HCT116 (cell line): ENCODE measurements at regions not wholly inside any gene's neighbourhood (a gene's known extent, or its start where the extent isn't known, plus 50 kb on each side); places are given as distances from the start of the nearest gene placed in this dataset.

Experiments
- ATAC-seq: fragments of 200-7000 bp; cut with Tn5 transposase; 2 replicates; pipeline ENCODE4 v1.9.1; 2020; ENCODE audit warnings: mild to moderate bottlenecking, moderate library complexity
- BruUV-seq: library from RNA; stranded (reverse); fragments of 400-500 nt; replicated peaks from 2 replicates; lab custom pipeline; 2021; lab: Mats Ljungman, UMichigan
- CTCF ChIA-PET: fragments of 300-600 bp; sonication (Branson Sonifier 250); formaldehyde crosslinking; loops from one replicate; lab custom pipeline; 2021; ENCODE audit warnings: antibody characterized with exemption; lab: Charles Lee
- POLR2A ChIA-PET: fragments of 300-600, 350-600 bp; sonication (Branson Sonifier 250); formaldehyde crosslinking; loops from one replicate; lab custom pipeline; 2021; ENCODE audit warnings: antibody characterized with exemption; lab: Charles Lee
- RAD21 ChIA-PET, 2 experiments: fragments of 300-600 bp; sonication (Branson Sonifier 250); formaldehyde crosslinking; loops; one replicate each; lab custom pipeline; 2023; ENCODE audit warnings: low total read pairs in 2 of 2; ENCODE audit not compliant: uncharacterized antibody in 2 of 2, unreplicated experiment in 2 of 2, low non-redundant PET in 1 of 2; lab: Charles Lee
- DNase-seq: peaks from one replicate; pipeline ENCODE4 v3.0.0-alpha.2; 2010; ENCODE audit warnings: low read depth, low spot score
- H2AFZ ChIP-seq: fragments of 200-600 bp; shearing (Covaris generic), sonication (generic); 2 replicates; pipeline ENCODE4 v1.6.1; 2017; ENCODE audit warnings: low read depth, mixed run types, mixed read lengths, antibody characterized with exemption, low read length; ENCODE audit not compliant: poor library complexity, severe bottlenecking
- H3K27ac ChIP-seq: 2 replicates; pipeline ENCODE4 v1.5.1; 2012; ENCODE audit warnings: low read depth, low read length
- H3K27me3 ChIP-seq: fragments of 200-600 bp; sonication (generic); 2 replicates; pipeline ENCODE4 v1.6.1; 2016; ENCODE audit warnings: mixed run types, low read length, mixed read lengths; ENCODE audit not compliant: insufficient read depth
- H3K36me3 ChIP-seq, 2 experiments: fragments of 200-500 bp in 1 of 2; fragments of 200-600 bp in 1 of 2; sonication (Bioruptor generic) in 1 of 2; sonication (generic) in 1 of 2; 2 replicates each; pipeline versions ENCODE4 v1.5.1 to v1.6.1; 2014 to 2016; ENCODE audit warnings: low read length in 2 of 2, inconsistent platforms in 1 of 2, mixed read lengths in 1 of 2, mixed run types in 1 of 2; ENCODE audit not compliant: insufficient read depth in 2 of 2, control insufficient read depth in 1 of 2
- H3K4me1 ChIP-seq, 2 experiments: fragments of 200-600 bp in 1 of 2; sonication (generic) in 1 of 2; 2 replicates each; pipeline versions ENCODE4 v1.5.1 to v1.6.1; 2012 to 2017; ENCODE audit warnings: low read length in 2 of 2, inconsistent platforms in 1 of 2, mild to moderate bottlenecking in 1 of 2, mixed read lengths in 1 of 2, mixed run types in 1 of 2, moderate library complexity in 1 of 2; ENCODE audit not compliant: insufficient read depth in 2 of 2, control insufficient read depth in 1 of 2
- H3K4me2 ChIP-seq: fragments of 200-600 bp; sonication (generic); 2 replicates; pipeline ENCODE4 v1.6.1; 2017; ENCODE audit warnings: mixed run types, low read length, mixed read lengths
- H3K4me3 ChIP-seq, 2 experiments: fragments of 200-600 bp in 1 of 2; sonication (generic) in 1 of 2; replicated peaks in 1 of 2; 2 replicates each; pipeline ENCODE4 v1.5.1; 2011 to 2016; ENCODE audit warnings: low read length in 2 of 2, control low read depth in 1 of 2, low read depth in 1 of 2, mild to moderate bottlenecking in 1 of 2, mixed read lengths in 1 of 2, mixed run types in 1 of 2
- H3K79me2 ChIP-seq: fragments of 200-600 bp; sonication (generic); 2 replicates; pipeline ENCODE4 v1.6.1; 2017; ENCODE audit warnings: mild to moderate bottlenecking, mixed run types, low read length, moderate library complexity, mixed read lengths; ENCODE audit not compliant: insufficient read depth
- H3K9ac ChIP-seq: fragments of 200-600 bp; sonication (generic); 2 replicates; pipeline ENCODE4 v1.6.1; 2016; ENCODE audit warnings: low read length, mixed read lengths
- H3K9me2 ChIP-seq: fragments of 200-600 bp; sonication (generic), shearing (Covaris generic); 2 replicates; pipeline ENCODE4 v1.6.1; 2017; ENCODE audit warnings: mixed run types, mild to moderate bottlenecking, moderate library complexity; ENCODE audit not compliant: insufficient read depth
- H3K9me3 ChIP-seq, 2 experiments: fragments of 200-500 bp in 1 of 2; fragments of 200-600 bp in 1 of 2; sonication (Bioruptor generic) in 1 of 2; sonication (generic) in 1 of 2; 2 replicates each; pipeline ENCODE4 v1.6.1; 2014 to 2017; ENCODE audit warnings: low read length in 2 of 2, mixed read lengths in 2 of 2, inconsistent platforms in 1 of 2, low read depth in 1 of 2, mild to moderate bottlenecking in 1 of 2, mixed run types in 1 of 2, moderate library complexity in 1 of 2; ENCODE audit not compliant: control insufficient read depth in 1 of 2, insufficient read depth in 1 of 2
- H4K20me1 ChIP-seq: fragments of 200-600 bp; sonication (generic), shearing (Covaris generic); 2 replicates; pipeline ENCODE4 v1.6.1; 2017; ENCODE audit warnings: mixed run types, mild to moderate bottlenecking, moderate library complexity; ENCODE audit not compliant: insufficient read depth
- CBX3 ChIP-seq: IDR thresholded peaks from 2 replicates; pipeline ENCODE4 v1.6.1; 2012; ENCODE audit warnings: low read depth
- ELF1 ChIP-seq: IDR thresholded peaks from 2 replicates; pipeline ENCODE4 v1.6.1; 2012; ENCODE audit warnings: low read depth, borderline replicate concordance
- JUND ChIP-seq: IDR thresholded peaks from 2 replicates; pipeline ENCODE4 v1.6.1; 2012
- SRF ChIP-seq: IDR thresholded peaks from 2 replicates; pipeline ENCODE4 v1.6.1; 2012; ENCODE audit warnings: low read depth
- YY1 ChIP-seq: IDR thresholded peaks from 2 replicates; pipeline ENCODE4 v1.6.1; 2011; ENCODE audit warnings: low read length, low read depth, moderate library complexity, mild to moderate bottlenecking; ENCODE audit not compliant: insufficient replicate concordance; ENCODE audit errors: extremely low read depth
- ZBTB33 ChIP-seq: IDR thresholded peaks from 2 replicates; pipeline ENCODE4 v1.6.1; 2011; ENCODE audit warnings: mild to moderate bottlenecking, low read length, moderate library complexity; ENCODE audit not compliant: insufficient replicate concordance; ENCODE audit errors: extremely low read depth
- intact Hi-C: fragments of 100-400 bp; cut with micrococcal nuclease; formaldehyde crosslinking; loops from 2 replicates; pipeline ENCODE4 v1.10.0; 2022

- H2AFZ ChIP-seq, result no peak overlapping the region
- intact Hi-C loops, result no loop called here
- no peaks in the 10 kb centered on the region for H4K20me1 ChIP-seq
- ChIA-PET RAD21 (no interaction called here), POLR2A (no interaction called here), CTCF (no interaction called here)
- H3K4me2 ChIP-seq, result no peak overlapping the region
- no peak for TF ChIP-seq YY1
- TF ChIP-seq ZBTB33, result no peak
- no peak for TF ChIP-seq SRF
- TF ChIP-seq ELF1, result no peak
- no peaks in the 10 kb centered on the region for H3K36me3 ChIP-seq
- H3K9me3 ChIP-seq, result peaks cover 6 to 15% of the 10 kb centered on the region in 2 experiments; a peak in 1 of 4 replicates
- no peaks in the 10 kb centered on the region for H3K27me3 ChIP-seq
- no TSS peak for BruUV-seq
- no peak overlapping the region for H3K4me3 ChIP-seq
- no peak overlapping the region for H3K27ac ChIP-seq
- DNase-seq (no peak), ATAC-seq (no peak)
- H3K79me2 ChIP-seq, result no peaks in the 10 kb centered on the region
- no peaks in the 10 kb centered on the region for H3K4me1 ChIP-seq
- no peak overlapping the region for H3K9ac ChIP-seq
- no peaks in the 10 kb centered on the region for H3K9me2 ChIP-seq
Observed at GRCh38 chr3:74546426-74546825, 68.0 kb downstream of the CNTN3 start.

- Histone ChIP-seq H3K9me2 (no peaks in the 10 kb centered on the region), H3K9ac (no peak overlapping the region), H3K4me1 (no peaks in the 10 kb centered on the region), H3K36me3 (no peaks in the 10 kb centered on the region), H3K79me2 (no peaks in the 10 kb centered on the region), H3K9me3 (peaks cover 8 to 19% of the 10 kb centered on the region in 2 experiments; a peak in 2 of 4 replicates), H3K27ac (no peak overlapping the region), H2AFZ (no peak overlapping the region), H3K4me2 (no peak overlapping the region), H3K27me3 (no peaks in the 10 kb centered on the region), H4K20me1 (no peaks in the 10 kb centered on the region), H3K4me3 (no peak overlapping the region)
- intact Hi-C loops, result no loop called here
- ChIA-PET CTCF (no interaction called here), RAD21 (no interaction called here), POLR2A (no interaction called here)
- no peak for TF ChIP-seq JUND
- TF ChIP-seq CBX3, result no peak
- no peak for DNase-seq
- no peak for ATAC-seq
- BruUV-seq, result no TSS peak
Observed at GRCh38 chr3:74542441-74542840, 72.0 kb downstream of the CNTN3 start.
